Neural cell (in vitro differentiated cells): ENCODE measurements at regions not wholly inside any gene's neighbourhood (a gene's known extent, or its start where the extent isn't known, plus 50 kb on each side); places are given as distances from the start of the nearest gene placed in this dataset.

Experiments
- EP300 ChIP-seq: fragments of 450-650 bp; conservative IDR thresholded peaks from 2 replicates; pipeline ENCODE4 v1.6.1; 2014; ENCODE audit warnings: antibody characterized with exemption, mild to moderate bottlenecking, moderate library complexity; ENCODE audit not compliant: poor library complexity, severe bottlenecking
- EZH2 ChIP-seq: fragments of 200-600, 300-800 bp; shearing (Covaris generic), sonication (generic); IDR thresholded peaks from 2 replicates; pipeline ENCODE4 v1.6.1; 2014; ENCODE audit warnings: antibody characterized with exemption, low read length, borderline replicate concordance, mild to moderate bottlenecking; ENCODE audit not compliant: insufficient read depth, poor library complexity, severe bottlenecking
- MXI1 ChIP-seq: fragments of 450-650 bp; conservative IDR thresholded peaks from 2 replicates; pipeline ENCODE4 v1.6.1; 2014; ENCODE audit warnings: antibody characterized with exemption, mild to moderate bottlenecking; ENCODE audit not compliant: poor library complexity, severe bottlenecking
- POLR2AphosphoS5 ChIP-seq: IDR thresholded peaks from 2 replicates; pipeline ENCODE4 v1.6.1; 2012
- RAD21 ChIP-seq: fragments of 450-650 bp; conservative IDR thresholded peaks from 2 replicates; pipeline ENCODE4 v1.6.1; 2014; ENCODE audit warnings: antibody characterized with exemption, mild to moderate bottlenecking, moderate library complexity
- SMC3 ChIP-seq: fragments of 450-650 bp; conservative IDR thresholded peaks from 2 replicates; pipeline ENCODE4 v1.6.1; 2014; ENCODE audit warnings: antibody characterized with exemption, mild to moderate bottlenecking, moderate library complexity; ENCODE audit not compliant: poor library complexity
- TAF1 ChIP-seq: IDR thresholded peaks from 2 replicates; pipeline ENCODE4 v1.6.1; 2012; ENCODE audit warnings: low read depth
- TF ChIP-seq, protein P1 (sequence below): fragments of 450-650 bp; IDR thresholded peaks from 2 replicates; pipeline ENCODE4 v1.5.1; 2014; ENCODE audit warnings: antibody characterized with exemption, mild to moderate bottlenecking, moderate library complexity; ENCODE audit not compliant: poor library complexity, severe bottlenecking
- TF ChIP-seq, protein P2 (sequence below): IDR thresholded peaks from 2 replicates; pipeline ENCODE4 v1.6.1; 2012; ENCODE audit warnings: borderline replicate concordance

DNA sequence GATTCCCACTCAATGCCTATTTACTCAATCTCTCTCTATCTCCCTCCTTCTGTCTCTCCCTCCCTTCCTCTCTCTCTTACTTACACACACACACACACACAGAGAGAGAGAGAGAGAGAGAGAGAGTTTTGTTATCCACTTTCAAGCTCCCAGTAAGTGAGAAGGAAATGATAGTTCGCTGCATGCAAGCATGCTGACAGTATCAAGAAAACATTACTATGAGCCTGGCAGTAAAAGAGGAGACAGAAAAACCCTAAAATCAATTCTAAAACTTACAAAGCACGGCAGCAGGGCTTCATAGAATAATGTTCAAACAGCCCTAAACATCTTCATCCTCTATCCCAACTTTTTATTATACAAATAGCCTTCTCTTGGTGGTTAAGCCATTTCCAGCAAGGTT is 171.9 kb downstream of the FOXO1 start:
- TF ChIP-seq, protein P1, sequence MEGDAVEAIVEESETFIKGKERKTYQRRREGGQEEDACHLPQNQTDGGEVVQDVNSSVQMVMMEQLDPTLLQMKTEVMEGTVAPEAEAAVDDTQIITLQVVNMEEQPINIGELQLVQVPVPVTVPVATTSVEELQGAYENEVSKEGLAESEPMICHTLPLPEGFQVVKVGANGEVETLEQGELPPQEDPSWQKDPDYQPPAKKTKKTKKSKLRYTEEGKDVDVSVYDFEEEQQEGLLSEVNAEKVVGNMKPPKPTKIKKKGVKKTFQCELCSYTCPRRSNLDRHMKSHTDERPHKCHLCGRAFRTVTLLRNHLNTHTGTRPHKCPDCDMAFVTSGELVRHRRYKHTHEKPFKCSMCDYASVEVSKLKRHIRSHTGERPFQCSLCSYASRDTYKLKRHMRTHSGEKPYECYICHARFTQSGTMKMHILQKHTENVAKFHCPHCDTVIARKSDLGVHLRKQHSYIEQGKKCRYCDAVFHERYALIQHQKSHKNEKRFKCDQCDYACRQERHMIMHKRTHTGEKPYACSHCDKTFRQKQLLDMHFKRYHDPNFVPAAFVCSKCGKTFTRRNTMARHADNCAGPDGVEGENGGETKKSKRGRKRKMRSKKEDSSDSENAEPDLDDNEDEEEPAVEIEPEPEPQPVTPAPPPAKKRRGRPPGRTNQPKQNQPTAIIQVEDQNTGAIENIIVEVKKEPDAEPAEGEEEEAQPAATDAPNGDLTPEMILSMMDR = no peak
- TF ChIP-seq POLR2AphosphoS5 (no peak), EZH2 (no peak), SMC3 (no peak), TAF1 (no peak), RAD21 (no peak), MXI1 (no peak), EP300 (no peak)
- TF ChIP-seq, protein P2, sequence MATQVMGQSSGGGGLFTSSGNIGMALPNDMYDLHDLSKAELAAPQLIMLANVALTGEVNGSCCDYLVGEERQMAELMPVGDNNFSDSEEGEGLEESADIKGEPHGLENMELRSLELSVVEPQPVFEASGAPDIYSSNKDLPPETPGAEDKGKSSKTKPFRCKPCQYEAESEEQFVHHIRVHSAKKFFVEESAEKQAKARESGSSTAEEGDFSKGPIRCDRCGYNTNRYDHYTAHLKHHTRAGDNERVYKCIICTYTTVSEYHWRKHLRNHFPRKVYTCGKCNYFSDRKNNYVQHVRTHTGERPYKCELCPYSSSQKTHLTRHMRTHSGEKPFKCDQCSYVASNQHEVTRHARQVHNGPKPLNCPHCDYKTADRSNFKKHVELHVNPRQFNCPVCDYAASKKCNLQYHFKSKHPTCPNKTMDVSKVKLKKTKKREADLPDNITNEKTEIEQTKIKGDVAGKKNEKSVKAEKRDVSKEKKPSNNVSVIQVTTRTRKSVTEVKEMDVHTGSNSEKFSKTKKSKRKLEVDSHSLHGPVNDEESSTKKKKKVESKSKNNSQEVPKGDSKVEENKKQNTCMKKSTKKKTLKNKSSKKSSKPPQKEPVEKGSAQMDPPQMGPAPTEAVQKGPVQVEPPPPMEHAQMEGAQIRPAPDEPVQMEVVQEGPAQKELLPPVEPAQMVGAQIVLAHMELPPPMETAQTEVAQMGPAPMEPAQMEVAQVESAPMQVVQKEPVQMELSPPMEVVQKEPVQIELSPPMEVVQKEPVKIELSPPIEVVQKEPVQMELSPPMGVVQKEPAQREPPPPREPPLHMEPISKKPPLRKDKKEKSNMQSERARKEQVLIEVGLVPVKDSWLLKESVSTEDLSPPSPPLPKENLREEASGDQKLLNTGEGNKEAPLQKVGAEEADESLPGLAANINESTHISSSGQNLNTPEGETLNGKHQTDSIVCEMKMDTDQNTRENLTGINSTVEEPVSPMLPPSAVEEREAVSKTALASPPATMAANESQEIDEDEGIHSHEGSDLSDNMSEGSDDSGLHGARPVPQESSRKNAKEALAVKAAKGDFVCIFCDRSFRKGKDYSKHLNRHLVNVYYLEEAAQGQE = no peak
